Hematopoietic multipotent progenitor cell (in vitro differentiated cells): ENCODE measurements at regions not wholly inside any gene's neighbourhood (a gene's known extent, or its start where the extent isn't known, plus 50 kb on each side); places are given as distances from the start of the nearest gene placed in this dataset.

Experiments
- DNase-seq, 3 donors: peaks; one replicate each; pipeline ENCODE4 v3.0.0-alpha.2; 2011 to 2015; ENCODE audit warnings: low read depth in 2 of 3, low spot score in 2 of 3

GRCh38 chr3:8237893-8238292, 263.7 kb upstream of the LMCD1 start:
- no peak for DNase-seq

- DNase-seq: no peak
Measured at GRCh38 chr3:8238432-8238831, 263.2 kb upstream of the LMCD1 start.

- no peak for DNase-seq
Measured at GRCh38 chr3:8239095-8239494, 262.5 kb upstream of the LMCD1 start.

- peak in 2 of 3 donors; percentile 29 to 70 for DNase-seq
Measured at GRCh38 chr3:8239718-8240695, 261.6 kb upstream of the LMCD1 start.

- DNase-seq: no peak
Measured at GRCh38 chr3:8246070-8246469, 255.6 kb upstream of the LMCD1 start.

- DNase-seq: no peak
Measured at GRCh38 chr3:8253201-8253600, 248.4 kb upstream of the LMCD1 start.

- DNase-seq: no peak
Measured at GRCh38 chr3:8254489-8254888, 247.1 kb upstream of the LMCD1 start.

- DNase-seq: no peak
Measured at GRCh38 chr3:8255725-8256124, 245.9 kb upstream of the LMCD1 start.

- DNase-seq: no peak
Measured at GRCh38 chr3:8256441-8257071, 245.1 kb upstream of the LMCD1 start.

- no peak for DNase-seq
Measured at GRCh38 chr3:8261018-8261417, 240.6 kb upstream of the LMCD1 start.

- DNase-seq: no peak
Measured at GRCh38 chr3:8266730-8267131, 234.9 kb upstream of the LMCD1 start.

GRCh38 chr3:8273479-8273878, 228.1 kb upstream of the LMCD1 start:
- DNase-seq: no peak

- no peak for DNase-seq
Measured at GRCh38 chr3:8276056-8276455, 225.6 kb upstream of the LMCD1 start.

- no peak for DNase-seq
Measured at GRCh38 chr3:8276506-8276905, 225.1 kb upstream of the LMCD1 start.

GRCh38 chr3:8278448-8278847, 223.2 kb upstream of the LMCD1 start:
- no peak for DNase-seq

GRCh38 chr3:8279476-8279875, 222.1 kb upstream of the LMCD1 start:
- DNase-seq: no peak

- no peak for DNase-seq
Measured at GRCh38 chr3:8279886-8280550, 221.6 kb upstream of the LMCD1 start.

- DNase-seq: no peak
Measured at GRCh38 chr3:8282541-8283165, 219.0 kb upstream of the LMCD1 start.

- DNase-seq: no peak
Measured at GRCh38 chr3:8283193-8283592, 218.4 kb upstream of the LMCD1 start.

- DNase-seq: no peak
Measured at GRCh38 chr3:8286086-8286485, 215.5 kb upstream of the LMCD1 start.

- DNase-seq: no peak
Measured at GRCh38 chr3:8286749-8287148, 214.9 kb upstream of the LMCD1 start.
